Kidney (tissue), 13 donors: ENCODE measurements at regions not wholly inside any gene's neighbourhood (a gene's known extent, or its start where the extent isn't known, plus 50 kb on each side); places are given as distances from the start of the nearest gene placed in this dataset.

ENCODE experiments used
- DNase-seq, 5 donors: peaks; one replicate each; pipeline ENCODE4 v3.0.0-alpha.2; 2013 to 2020
- FAIRE-seq: peaks from 2 replicates; lab custom pipeline; 2012; peaks lifted over from hg19 to GRCh38; lab: Jason Lieb, UNC
- H3K27ac ChIP-seq, 2 donors: one replicate each; pipeline ENCODE4 v1.7.0; 2013; ENCODE audit warnings: low read depth in 2 of 2, low read length in 2 of 2, inconsistent platforms in 1 of 2
- H3K27me3 ChIP-seq: one replicate; pipeline ENCODE4 v1.7.1; 2013; ENCODE audit warnings: low read length, inconsistent platforms; ENCODE audit not compliant: control insufficient read depth, insufficient read depth
- H3K36me3 ChIP-seq, 3 donors: one replicate each; pipeline versions ENCODE4 v1.7.0 to v1.7.1; 2013; ENCODE audit warnings: low read length in 3 of 3, control low read depth in 1 of 3, inconsistent platforms in 1 of 3; ENCODE audit not compliant: insufficient read depth in 3 of 3, control insufficient read depth in 2 of 3
- H3K4me1 ChIP-seq, 3 donors: one replicate each; pipeline versions ENCODE4 v1.7.0 to v1.7.1; 2013; ENCODE audit warnings: low read length in 3 of 3, inconsistent platforms in 1 of 3, low read depth in 1 of 3; ENCODE audit not compliant: control insufficient read depth in 2 of 3, insufficient read depth in 2 of 3
- H3K4me3 ChIP-seq, 3 donors: one replicate each; pipeline versions ENCODE4 v1.7.0 to v1.8.1; 2013; ENCODE audit warnings: low read length in 3 of 3, control low read depth in 1 of 3, inconsistent platforms in 1 of 3
- H3K9ac ChIP-seq, 3 donors: one replicate each; pipeline versions ENCODE4 v1.7.0 to v1.7.1; 2013; ENCODE audit warnings: low read length in 3 of 3, control low read depth in 1 of 3, inconsistent platforms in 1 of 3
- H3K9me3 ChIP-seq, 3 donors: one replicate each; pipeline versions ENCODE4 v1.7.0 to v1.7.1; 2013; ENCODE audit warnings: low read length in 3 of 3, control low read depth in 1 of 3, inconsistent platforms in 1 of 3; ENCODE audit not compliant: control insufficient read depth in 2 of 3, insufficient read depth in 1 of 3
- CTCF ChIP-seq: IDR thresholded peaks from 3 replicates; pipeline ENCODE4 v1.5.1; 2012; ENCODE audit warnings: mild to moderate bottlenecking, moderate library complexity, borderline replicate concordance; ENCODE audit not compliant: insufficient read depth; ENCODE audit errors: extremely low read depth
- intact Hi-C: fragments of 100-400 bp; cut with DNase I; formaldehyde crosslinking; loops from one replicate; pipeline ENCODE4 v1.11.1; 2022
- donor health status: control.
- donor health status: control.
- donor health status: control.
- donor health status: control.
- donor health status: control.
- donor health status: DM: yes; HTN: yes; CAD: no.
- donor health status: Normal renal cell carcinoma (clear cell type).

DNA sequence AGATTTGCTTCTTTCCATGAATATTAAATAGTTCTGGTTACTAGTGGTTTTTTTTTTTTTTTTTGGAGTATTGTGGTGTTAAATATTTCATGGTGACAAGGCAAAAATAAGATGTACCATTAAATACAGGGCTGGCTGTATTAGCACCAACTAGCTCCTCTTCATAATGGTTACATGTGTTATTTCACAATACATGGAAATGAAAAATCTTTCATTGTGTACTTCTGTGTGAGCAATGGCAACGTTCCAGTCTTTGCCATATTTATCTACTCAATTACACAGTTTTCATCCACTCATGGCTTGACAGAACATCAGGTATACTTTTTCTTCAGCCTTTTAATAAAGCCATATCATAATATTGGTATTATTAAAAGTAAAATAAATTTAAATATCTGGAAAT lies 394.7 kb upstream of the GRM3 start:
- Histone ChIP-seq H3K4me1 (no peaks in the 10 kb centered on the region), H3K27me3 (no peaks in the 10 kb centered on the region), H3K9ac (no peak overlapping the region), H3K9me3 (no peaks in the 10 kb centered on the region), H3K27ac (no peak overlapping the region), H3K36me3 (no peaks in the 10 kb centered on the region), H3K4me3 (no peak overlapping the region)
- DNase-seq (no peak), FAIRE-seq (no peak)
- intact Hi-C loops = no loop called here
- TF ChIP-seq CTCF = no peak

DNA sequence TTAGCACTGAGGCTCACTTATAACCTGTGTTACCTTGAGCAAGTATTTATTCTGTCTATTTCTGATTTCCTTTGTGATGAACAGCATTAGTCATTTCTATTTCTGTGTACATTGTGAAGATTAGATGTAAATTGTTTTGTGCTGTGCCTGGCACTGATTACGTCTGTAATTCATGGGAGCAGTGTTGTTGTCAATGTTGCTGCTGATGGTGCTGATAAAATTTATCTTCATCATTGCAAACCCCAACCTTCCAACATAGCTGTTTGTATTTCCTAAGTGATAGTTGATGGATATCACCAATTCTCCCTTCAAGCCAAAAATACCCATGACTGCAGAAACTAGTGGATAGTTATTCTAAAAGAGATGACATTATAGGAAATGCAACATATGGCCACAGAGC lies 400.5 kb upstream of the GRM3 start:
- FAIRE-seq = no peak
- Histone ChIP-seq H3K4me1 (no peaks in the 10 kb centered on the region), H3K9ac (no peak overlapping the region), H3K4me3 (no peak overlapping the region), H3K36me3 (no peaks in the 10 kb centered on the region), H3K27me3 (no peaks in the 10 kb centered on the region), H3K9me3 (no peaks in the 10 kb centered on the region), H3K27ac (no peak overlapping the region)
- TF ChIP-seq CTCF = no peak
- intact Hi-C loops = no loop called here
- no peak for DNase-seq

DNA sequence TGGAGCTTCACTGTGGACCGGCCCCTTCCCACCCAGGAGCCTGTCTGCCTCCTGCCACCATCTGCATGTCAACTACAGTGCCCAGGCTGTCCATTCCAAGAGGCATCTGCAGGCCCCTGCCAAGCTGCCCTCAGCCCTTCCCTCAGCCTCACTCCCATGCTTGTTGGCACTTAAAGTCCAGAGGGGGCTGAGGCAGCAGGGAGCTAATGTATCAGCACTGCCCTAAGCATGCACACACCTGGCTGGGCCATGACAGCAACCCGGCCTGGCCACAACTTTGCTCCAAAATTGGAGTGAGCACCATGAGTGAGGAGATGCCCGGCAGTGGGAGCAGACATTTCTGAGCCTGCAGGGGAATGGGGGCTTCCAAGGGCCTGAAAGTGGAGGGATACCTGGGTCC lies 417.5 kb upstream of the GRM3 start:
- H3K27ac ChIP-seq = no peak overlapping the region
- H3K27me3 ChIP-seq = no peaks in the 10 kb centered on the region
- H3K36me3 ChIP-seq = no peaks in the 10 kb centered on the region
- DNase-seq (peak in 1 of 5 donors; percentile 57), FAIRE-seq (no peak)
- H3K4me1 ChIP-seq = no peaks in the 10 kb centered on the region
- TF ChIP-seq CTCF = no peak
- H3K9ac ChIP-seq = no peak overlapping the region
- intact Hi-C loops = no loop called here
- no peaks in the 10 kb centered on the region for H3K9me3 ChIP-seq
- H3K4me3 ChIP-seq = no peak overlapping the region

DNA sequence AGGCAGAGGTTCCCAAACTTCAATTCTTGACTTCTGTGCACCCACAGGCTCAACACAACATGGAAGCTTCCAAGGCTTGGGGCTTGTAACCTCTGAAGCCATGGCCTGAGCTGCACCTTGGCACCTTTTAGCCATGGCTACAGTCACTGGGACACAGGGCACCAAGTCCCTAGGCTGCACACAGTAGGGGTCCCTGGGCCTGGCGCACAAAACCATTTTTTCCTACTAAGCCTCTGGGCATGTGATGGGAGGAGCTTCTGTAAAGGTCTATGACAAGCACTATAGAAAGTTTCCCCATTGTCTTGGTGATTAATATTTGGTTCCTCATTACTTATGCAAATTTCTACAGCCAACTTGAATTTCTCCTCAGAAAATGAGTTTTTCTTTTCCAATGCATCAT lies 420.9 kb upstream of the GRM3 start:
- no peaks in the 10 kb centered on the region for H3K36me3 ChIP-seq
- H3K4me1 ChIP-seq = no peaks in the 10 kb centered on the region
- no peaks in the 10 kb centered on the region for H3K27me3 ChIP-seq
- no peak for FAIRE-seq
- no peak overlapping the region for H3K9ac ChIP-seq
- H3K27ac ChIP-seq = no peak overlapping the region
- H3K4me3 ChIP-seq = no peak overlapping the region
- no peaks in the 10 kb centered on the region for H3K9me3 ChIP-seq
- peak in 1 of 5 donors; percentile 11 for DNase-seq
- intact Hi-C loops = no loop called here
- TF ChIP-seq CTCF = no peak
